GM18517 (cell line): ENCODE measurements at regions not wholly inside any gene's neighbourhood (a gene's known extent, or its start where the extent isn't known, plus 50 kb on each side); places are given as distances from the start of the nearest gene placed in this dataset.
"Not testable (repeated sequence)": the region's sequence is repeated elsewhere in the genome, so short reads cannot be mapped to it uniquely, and the experiment has no call there.

Experiments used
- ATAC-seq: cut with Tn5 transposase; IDR thresholded peaks from one replicate; pipeline ENCODE4 v1.9.1; 2021; ENCODE audit warnings: mild to moderate bottlenecking, moderate library complexity; ENCODE audit not compliant: unreplicated experiment

GRCh38 chr13:84641491-84641890 lies 759.2 kb upstream of the SLITRK1 start:
- no peak for ATAC-seq

- ATAC-seq: no peak
Observed at GRCh38 chr13:84640691-84641090, 758.4 kb upstream of the SLITRK1 start.

GRCh38 chr13:84630476-84630875 lies 748.2 kb upstream of the SLITRK1 start:
- ATAC-seq: no peak

DNA sequence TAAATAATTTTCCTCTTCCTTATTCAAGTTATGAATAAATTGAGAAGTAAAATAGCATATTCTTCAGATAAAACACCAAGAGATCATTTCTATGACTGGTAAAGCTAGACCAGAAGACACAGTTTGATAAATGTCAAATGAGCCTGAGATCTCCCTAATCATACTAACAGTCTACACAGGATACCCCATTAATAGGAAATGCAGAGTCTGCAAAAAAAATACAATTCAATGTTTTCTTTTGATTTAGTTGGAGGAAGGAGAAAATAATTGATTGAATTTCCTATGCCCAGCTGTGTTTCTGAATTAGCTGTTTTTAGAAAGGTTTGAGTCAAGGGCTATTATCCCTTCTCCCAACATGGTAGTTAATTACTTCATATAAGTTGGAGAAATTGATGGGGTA lies 734.6 kb upstream of the SLITRK1 start:
- no peak for ATAC-seq

DNA sequence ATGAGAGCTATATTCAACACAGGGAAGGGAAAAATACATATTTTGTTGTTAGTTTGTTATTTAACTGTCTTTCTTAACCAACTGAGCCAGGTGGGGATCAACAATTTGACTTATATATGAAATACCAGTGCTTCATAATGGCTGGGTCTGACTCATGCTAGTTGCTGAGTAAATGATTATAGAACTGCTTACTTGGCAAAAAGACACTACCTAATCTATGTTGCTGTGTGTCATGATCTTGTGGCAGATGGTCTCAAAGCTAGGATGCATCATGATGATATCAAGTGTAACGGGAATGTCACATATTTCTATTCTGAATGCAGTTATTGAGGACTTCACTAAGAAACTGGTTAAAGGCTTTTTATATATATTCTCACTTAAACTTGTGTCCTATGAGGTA lies 727.4 kb upstream of the SLITRK1 start:
- no peak for ATAC-seq

DNA sequence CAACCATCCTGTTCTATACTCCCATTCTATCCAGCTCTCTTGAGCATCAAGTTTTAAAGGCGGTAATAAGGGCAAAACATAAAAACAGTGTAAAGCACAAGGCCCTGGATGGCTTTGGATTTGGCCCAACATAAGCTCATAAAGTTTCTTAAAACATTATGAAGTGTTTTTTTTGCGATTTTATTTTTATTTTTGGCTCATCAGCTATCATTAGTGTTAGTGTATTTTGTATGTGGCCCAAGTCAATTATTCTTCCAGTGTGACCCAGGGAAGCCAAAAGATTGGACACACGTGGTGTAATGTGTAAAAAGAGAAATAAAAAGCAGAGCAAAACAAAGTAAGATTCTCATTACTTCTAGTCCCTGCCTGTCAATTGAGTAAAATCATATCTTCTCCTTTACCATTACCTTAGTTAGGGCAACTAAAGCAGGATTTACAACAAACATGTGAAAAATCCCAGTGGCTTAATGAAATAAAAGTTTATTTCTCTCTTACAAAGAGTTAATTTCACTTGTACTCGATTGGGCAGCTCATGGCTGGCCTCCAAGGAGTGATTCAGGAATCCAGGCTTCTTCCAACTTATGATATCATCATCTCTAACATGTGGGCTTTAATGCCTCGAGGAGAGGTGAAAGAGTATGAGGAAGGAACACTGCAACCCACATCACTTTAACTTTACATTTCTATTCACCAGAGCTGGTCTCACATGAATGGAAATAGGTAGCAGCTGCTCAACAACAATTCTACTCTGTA lies 725.2 kb upstream of the SLITRK1 start:
- ATAC-seq: no peak

- no peak for ATAC-seq
Observed at GRCh38 chr13:84606616-84607015, 724.3 kb upstream of the SLITRK1 start.

GRCh38 chr13:84605927-84606326 lies 723.7 kb upstream of the SLITRK1 start:
- ATAC-seq: no peak

DNA sequence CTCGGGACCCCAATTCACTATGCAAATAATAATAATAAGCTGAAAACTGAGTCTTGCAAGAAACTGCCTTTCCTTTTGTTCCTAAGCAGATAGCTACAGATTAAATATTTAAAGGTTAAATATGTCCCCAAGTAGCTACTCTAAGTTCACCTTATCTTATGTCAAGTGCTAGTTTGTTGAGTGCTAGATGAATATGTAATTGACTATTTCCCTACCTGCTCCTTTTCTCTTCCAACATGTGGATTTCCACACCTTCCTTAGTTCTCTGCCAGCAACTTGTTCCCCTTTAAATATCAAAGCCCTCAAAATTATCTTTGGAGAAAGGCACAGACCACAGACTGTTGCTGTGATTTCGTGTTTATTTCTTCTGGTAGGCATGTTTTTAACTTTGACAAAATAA lies 709.2 kb upstream of the SLITRK1 start:
- ATAC-seq: no peak

DNA sequence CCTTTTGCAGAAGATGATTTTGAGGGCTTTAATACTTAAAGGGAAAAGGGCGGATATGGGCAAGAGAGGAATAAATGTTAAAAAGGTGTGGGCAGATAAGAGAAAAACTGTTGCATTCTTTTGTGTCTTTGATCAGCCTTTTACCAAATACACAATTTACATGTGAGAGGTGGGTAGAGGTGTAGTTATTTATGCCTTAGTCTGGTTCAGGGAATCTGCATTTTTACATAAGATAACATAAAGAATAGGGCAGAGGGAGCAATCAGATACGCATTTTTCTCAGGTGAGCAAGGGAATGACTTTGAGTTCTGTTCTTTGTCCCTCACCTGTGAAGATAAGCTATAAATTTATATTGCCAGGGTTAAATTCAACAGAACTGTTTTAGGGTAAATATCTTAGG lies 708.4 kb upstream of the SLITRK1 start:
- ATAC-seq: no peak

- ATAC-seq: no peak
Observed at GRCh38 chr13:84588023-84588422, 705.7 kb upstream of the SLITRK1 start.

DNA sequence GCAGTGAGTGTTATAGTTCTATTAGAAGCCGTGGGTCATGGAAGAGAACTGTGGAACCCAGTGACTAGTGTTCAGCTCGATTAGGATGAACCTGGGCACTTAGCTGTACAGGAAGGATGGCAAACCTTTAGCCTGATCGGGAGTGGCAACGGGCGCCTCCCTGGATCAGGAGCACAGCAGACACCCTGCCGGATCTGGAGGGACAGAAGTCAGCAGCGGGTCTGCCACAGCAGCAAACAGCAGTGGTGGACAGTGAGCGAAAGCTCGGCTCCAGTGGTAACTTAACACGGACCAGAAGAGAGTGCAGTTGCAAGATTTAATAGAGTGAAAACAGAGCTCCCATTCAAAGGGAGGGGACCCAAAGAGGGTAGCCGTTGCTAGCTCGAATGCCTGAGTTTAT lies 697.6 kb upstream of the SLITRK1 start:
- ATAC-seq: not testable (repeated sequence)

- no peak for ATAC-seq
Observed at GRCh38 chr13:84574851-84575250, 692.6 kb upstream of the SLITRK1 start.

GRCh38 chr13:84571264-84571663 lies 689.0 kb upstream of the SLITRK1 start:
- no peak for ATAC-seq

DNA sequence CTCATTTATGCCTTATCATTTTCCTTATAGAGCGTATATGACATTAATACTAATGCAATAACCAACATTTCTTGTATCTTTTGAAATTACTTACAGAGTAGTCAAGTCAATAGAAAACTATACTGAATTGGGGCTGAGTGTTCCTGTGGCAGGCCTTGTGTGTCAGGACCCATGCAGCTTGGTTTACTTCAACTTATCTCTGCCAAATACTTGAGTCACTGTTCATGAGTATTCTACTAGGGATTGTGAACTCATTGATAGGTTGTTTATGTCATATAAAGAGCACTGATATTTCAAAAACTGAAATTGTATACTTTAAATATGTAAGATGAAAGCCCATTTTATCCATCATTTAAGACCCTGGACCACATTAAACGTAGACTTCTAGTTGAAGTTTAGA lies 688.6 kb upstream of the SLITRK1 start:
- ATAC-seq: no peak

- no peak for ATAC-seq
Observed at GRCh38 chr13:84569366-84569765, 687.1 kb upstream of the SLITRK1 start.

DNA sequence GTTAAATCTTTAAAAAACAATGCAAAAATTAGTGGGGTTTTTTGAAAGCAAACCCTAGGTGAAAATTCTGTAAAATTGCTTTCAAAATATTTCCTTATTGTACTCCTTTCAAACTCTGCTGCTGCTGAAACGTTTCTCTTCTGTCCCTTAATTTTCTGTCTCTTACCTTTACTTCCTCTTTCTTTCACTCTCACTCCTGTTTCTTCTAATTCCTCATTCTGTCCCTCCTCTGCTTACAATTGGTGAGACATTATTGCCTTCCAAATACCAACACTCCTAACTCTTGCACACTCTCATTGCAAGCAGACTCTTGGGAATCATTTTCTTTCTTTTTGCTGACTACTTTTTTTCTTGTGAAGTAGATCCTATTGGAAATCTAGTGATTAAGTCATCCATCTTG lies 685.6 kb upstream of the SLITRK1 start:
- ATAC-seq: no peak

DNA sequence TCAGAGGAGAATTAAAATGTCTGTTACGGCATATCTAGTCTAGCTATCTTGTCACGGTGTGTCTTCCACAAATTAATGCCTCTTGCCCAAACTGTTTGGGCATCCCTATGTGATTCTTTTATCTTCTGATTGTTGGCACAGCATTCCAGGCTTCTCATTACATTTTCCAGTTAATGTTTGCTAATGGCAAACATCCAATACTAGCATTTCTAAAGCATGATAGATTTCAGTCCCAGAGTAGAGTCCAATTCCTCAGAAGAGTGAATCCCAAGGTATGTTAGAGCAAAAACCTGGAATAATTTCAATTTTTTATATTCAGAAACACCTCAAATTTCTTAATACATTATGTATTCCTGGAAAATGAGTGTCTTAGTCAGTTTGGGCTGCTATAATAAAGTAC lies 684.5 kb upstream of the SLITRK1 start:
- no peak for ATAC-seq

- ATAC-seq: no peak
Observed at GRCh38 chr13:84563611-84564010, 681.3 kb upstream of the SLITRK1 start.

DNA sequence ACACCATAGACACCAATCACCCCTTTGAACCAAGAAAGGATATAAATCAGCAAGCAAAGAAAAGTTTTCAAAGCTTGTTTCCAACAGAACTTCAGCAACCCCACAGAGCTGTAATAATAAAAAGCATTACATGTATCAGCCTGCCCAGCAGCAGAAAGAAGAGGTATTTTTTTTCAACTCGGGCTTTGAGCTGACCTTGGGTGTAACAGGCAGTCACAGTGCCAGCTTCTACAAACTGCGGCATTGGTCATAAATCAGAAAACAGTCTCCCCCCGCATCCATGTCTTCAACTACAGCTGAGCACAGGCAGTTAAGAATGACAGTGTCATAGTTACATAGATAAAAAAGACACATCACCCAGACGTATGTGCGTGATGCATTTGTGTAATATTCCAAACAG lies 671.0 kb upstream of the SLITRK1 start:
- ATAC-seq: no peak

- ATAC-seq: no peak
Observed at GRCh38 chr13:84543962-84544361, 661.7 kb upstream of the SLITRK1 start.

DNA sequence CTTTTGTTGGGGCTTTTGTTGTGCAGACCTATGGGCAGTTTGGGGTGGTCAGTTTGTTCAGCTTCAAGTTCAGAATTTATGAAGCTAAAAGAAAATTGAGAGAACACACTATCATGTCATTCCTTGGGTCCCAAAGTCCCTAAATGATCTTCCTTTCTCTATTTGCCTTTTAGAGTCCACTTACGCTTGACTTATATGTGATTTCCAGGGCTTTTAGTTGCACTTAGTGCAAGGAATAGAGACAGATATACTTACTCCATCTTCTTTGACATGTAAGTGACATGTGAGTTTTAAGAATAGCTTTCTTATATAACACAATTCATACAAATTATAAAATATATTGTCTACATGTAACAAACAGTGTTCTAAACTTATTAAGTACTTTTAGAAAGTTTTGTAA lies 660.1 kb upstream of the SLITRK1 start:
- ATAC-seq: no peak

- ATAC-seq: no peak
Observed at GRCh38 chr13:84536906-84537305, 654.6 kb upstream of the SLITRK1 start.
